HEK293T (cell line): ENCODE measurements at regions not wholly inside any gene's neighbourhood (a gene's known extent, or its start where the extent isn't known, plus 50 kb on each side); places are given as distances from the start of the nearest gene placed in this dataset.

ENCODE experiments used
- CTCF ChIA-PET: fragments of 350-600 bp; formaldehyde crosslinking; extraction: SDS; loops from one replicate; lab custom pipeline; 2021; ENCODE audit warnings: antibody characterized with exemption, inconsistent platforms; lab: Yijun Ruan, JAX
- POLR2A ChIA-PET: fragments of 350-600 bp; formaldehyde crosslinking; extraction: SDS; loops from one replicate; lab custom pipeline; 2020; ENCODE audit warnings: antibody characterized with exemption, inconsistent platforms; lab: Yijun Ruan, JAX
- DNase-seq: peaks from one replicate; pipeline ENCODE4 v3.0.0; 2012; ENCODE audit warnings: mixed read lengths; ENCODE audit errors: extremely low spot score
- ARNT ChIP-seq: fragments of 450-650 bp; IDR thresholded peaks from 2 replicates; pipeline ENCODE4 v1.6.1; 2017; ENCODE audit warnings: mild to moderate bottlenecking
- BHLHE40 ChIP-seq: fragments of 450-650 bp; IDR thresholded peaks from 2 replicates; pipeline ENCODE4 v1.6.1; 2016; ENCODE audit warnings: mild to moderate bottlenecking, moderate library complexity, borderline replicate concordance
- CTBP1 ChIP-seq: fragments of 450-650 bp; IDR thresholded peaks from 2 replicates; pipeline ENCODE4 v1.6.1; 2016; ENCODE audit warnings: borderline replicate concordance
- ELF4 ChIP-seq: fragments of 450-650 bp; IDR thresholded peaks from 2 replicates; pipeline ENCODE4 v1.6.1; 2017; ENCODE audit warnings: antibody characterized with exemption
- FOXA1 ChIP-seq: fragments of 450-650 bp; IDR thresholded peaks from 2 replicates; pipeline ENCODE4 v1.6.1; 2016; ENCODE audit warnings: mild to moderate bottlenecking
- FOXK2 ChIP-seq: fragments of 450-650 bp; IDR thresholded peaks from 2 replicates; pipeline ENCODE4 v1.6.1; 2016; ENCODE audit warnings: mild to moderate bottlenecking
- FOXM1 ChIP-seq: fragments of 450-650 bp; IDR thresholded peaks from 2 replicates; pipeline ENCODE4 v1.6.1; 2017; ENCODE audit warnings: mild to moderate bottlenecking, borderline replicate concordance
- HDGF ChIP-seq: fragments of 450-650 bp; IDR thresholded peaks from 2 replicates; pipeline ENCODE4 v1.6.1; 2017; ENCODE audit warnings: antibody characterized with exemption, borderline replicate concordance
- L3MBTL2 ChIP-seq: fragments of 450-650 bp; conservative IDR thresholded peaks from 2 replicates; pipeline ENCODE4 v1.6.1; 2016; ENCODE audit warnings: mild to moderate bottlenecking
- LEF1 ChIP-seq: fragments of 450-650 bp; IDR thresholded peaks from 2 replicates; pipeline ENCODE4 v1.6.1; 2017; ENCODE audit warnings: mild to moderate bottlenecking, borderline replicate concordance
- NFRKB ChIP-seq: fragments of 450-650 bp; IDR thresholded peaks from 2 replicates; pipeline ENCODE4 v1.6.1; 2016; ENCODE audit warnings: mild to moderate bottlenecking, moderate library complexity
- PKNOX1 ChIP-seq: fragments of 450-650 bp; IDR thresholded peaks from 2 replicates; pipeline ENCODE4 v1.6.1; 2016
- SP1 ChIP-seq: fragments of 450-650 bp; IDR thresholded peaks from 2 replicates; pipeline ENCODE4 v1.6.1; 2017
- SUZ12 ChIP-seq: fragments of 450-650 bp; IDR thresholded peaks from 2 replicates; pipeline ENCODE4 v1.6.1; 2016; ENCODE audit warnings: mild to moderate bottlenecking
- TARDBP ChIP-seq: fragments of 450-650 bp; IDR thresholded peaks from 2 replicates; pipeline ENCODE4 v1.6.1; 2016
- ZNF384 ChIP-seq: fragments of 450-650 bp; IDR thresholded peaks from 2 replicates; pipeline ENCODE4 v1.6.1; 2016

DNA sequence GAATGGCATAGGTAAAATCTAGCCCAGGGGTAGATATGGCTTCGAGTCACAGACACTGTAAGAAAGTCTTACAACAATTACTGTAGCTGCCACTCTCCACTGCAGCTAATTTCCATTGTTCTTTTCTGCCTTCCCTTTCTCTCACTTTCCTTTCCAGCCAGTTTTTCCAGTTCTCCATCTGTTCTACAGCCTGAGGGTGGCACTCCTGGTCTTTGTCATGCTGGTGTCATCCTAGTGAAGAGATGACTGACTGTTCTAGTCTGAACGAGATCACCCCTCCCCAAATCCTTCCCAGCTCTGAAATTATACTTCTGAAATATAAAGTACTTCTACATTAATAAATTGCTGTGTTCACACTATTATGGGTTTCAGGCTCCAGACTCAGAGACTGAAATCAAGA lies 74.2 kb upstream of the CSRP2 start:
- CTCF ChIA-PET: no interaction called here
- DNase-seq: no peak
- no peak for TF ChIP-seq ELF4
- TF ChIP-seq SUZ12: no peak
- POLR2A ChIA-PET: no interaction called here

DNA sequence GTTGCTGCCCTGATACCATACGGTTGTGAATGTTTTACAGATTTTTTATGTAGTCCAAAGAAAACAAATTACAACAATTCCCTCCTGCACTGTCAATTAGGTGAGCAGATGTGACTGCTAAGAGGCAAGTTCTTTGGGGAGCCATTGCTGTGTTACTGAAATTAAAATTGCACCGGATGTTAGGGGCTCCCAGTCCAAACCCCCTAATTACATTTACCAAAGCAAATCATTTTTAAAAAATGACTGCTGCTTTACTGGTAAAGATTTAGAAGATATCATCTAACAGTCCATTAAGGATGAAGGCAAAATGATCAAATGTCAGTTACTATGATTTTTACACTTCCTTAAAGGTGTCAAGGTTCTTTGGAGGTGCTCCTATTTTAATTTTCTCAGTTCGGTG lies 70.1 kb upstream of the CSRP2 start:
- CTCF ChIA-PET: no interaction called here
- no peak for DNase-seq
- POLR2A ChIA-PET: no interaction called here
- TF ChIP-seq FOXK2 (no peak), BHLHE40 (no peak), HDGF (no peak), FOXM1 (no peak), ZNF384 (no peak), SP1 (no peak), FOXA1 (no peak), NFRKB (no peak), TARDBP (no peak), L3MBTL2 (no peak), PKNOX1 (no peak), LEF1 (no peak), ARNT (no peak), SUZ12 (no peak), CTBP1 (no peak), ELF4 (no peak)

- POLR2A ChIA-PET: no interaction called here
- CTCF ChIA-PET: no interaction called here
- no peak for TF ChIP-seq SP1
- TF ChIP-seq FOXA1: no peak
- no peak for TF ChIP-seq BHLHE40
- no peak for TF ChIP-seq ARNT
- TF ChIP-seq TARDBP: no peak
- TF ChIP-seq LEF1: no peak
- TF ChIP-seq FOXK2: no peak
- no peak for TF ChIP-seq L3MBTL2
- TF ChIP-seq NFRKB: no peak
- DNase-seq: no peak
Observed at GRCh38 chr12:76947304-76947703, 68.5 kb upstream of the CSRP2 start.

DNA sequence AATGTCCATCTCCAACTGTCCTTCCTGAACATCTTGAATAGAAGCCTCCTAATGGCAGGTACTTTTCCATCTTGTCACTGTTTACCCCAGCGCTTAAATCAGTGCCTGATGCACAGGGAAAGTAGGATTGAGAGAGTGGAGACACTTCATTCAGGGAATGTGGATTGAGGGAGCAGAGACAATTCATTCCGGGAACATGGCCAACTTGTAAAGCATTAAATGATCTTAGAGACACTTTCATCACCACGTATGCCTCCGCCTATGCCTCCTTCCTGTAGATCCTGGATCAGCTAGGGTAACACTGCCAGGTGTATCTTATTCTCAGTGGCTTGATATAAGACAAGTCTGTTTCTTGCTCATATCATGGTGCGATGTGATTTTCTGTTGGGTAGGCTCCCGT lies 67.6 kb upstream of the CSRP2 start:
- no peak for DNase-seq
- POLR2A ChIA-PET: no interaction called here
- TF ChIP-seq ZNF384 (no peak), ARNT (no peak), LEF1 (no peak), FOXM1 (no peak), FOXA1 (no peak), HDGF (no peak)
- CTCF ChIA-PET: no interaction called here

GRCh38 chr12:76945867-76946266 lies 67.0 kb upstream of the CSRP2 start:
- no peak for DNase-seq
- POLR2A ChIA-PET: no interaction called here
- CTCF ChIA-PET: no interaction called here
- no peak for TF ChIP-seq PKNOX1
- no peak for TF ChIP-seq FOXK2
- no peak for TF ChIP-seq ARNT

- TF ChIP-seq ZNF384: no peak
- no peak for TF ChIP-seq SP1
- no peak for TF ChIP-seq PKNOX1
- no peak for TF ChIP-seq L3MBTL2
- TF ChIP-seq SUZ12: no peak
- no peak for TF ChIP-seq ARNT
- TF ChIP-seq FOXK2: no peak
- TF ChIP-seq BHLHE40: no peak
- TF ChIP-seq CTBP1: no peak
- DNase-seq: no peak
- CTCF ChIA-PET: interaction anchor here (0.7 kb wide), 1 partner anchor 1370 kb away, joined by 5 read pairs; no protein-coding TSS in a partner anchor
- POLR2A ChIA-PET: no interaction called here
Observed at GRCh38 chr12:76944892-76945291, 66.1 kb upstream of the CSRP2 start.

DNA sequence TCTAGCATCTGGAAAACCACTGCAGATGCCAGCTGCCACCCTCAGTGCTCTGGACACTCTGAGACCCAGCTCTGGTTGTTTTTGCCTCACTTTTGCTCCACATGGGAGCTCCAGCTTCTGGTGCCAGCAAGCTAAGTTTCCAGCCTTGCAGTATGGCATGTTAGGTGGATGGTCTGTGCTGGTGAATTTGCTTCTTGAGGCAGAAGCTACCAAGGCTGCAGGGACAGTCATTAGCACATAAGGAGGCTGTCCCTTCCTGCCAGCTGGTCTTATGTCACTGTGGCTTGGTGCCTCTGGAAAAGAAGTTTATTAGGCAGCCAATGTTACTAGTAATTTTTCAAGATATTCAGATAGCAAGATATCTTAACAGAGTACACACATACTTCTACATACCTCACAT lies 64.2 kb upstream of the CSRP2 start:
- TF ChIP-seq SP1 (no peak), SUZ12 (no peak), FOXM1 (no peak), ARNT (no peak), ELF4 (no peak), FOXA1 (no peak), HDGF (no peak), BHLHE40 (no peak), PKNOX1 (no peak), FOXK2 (no peak), L3MBTL2 (no peak)
- CTCF ChIA-PET: no interaction called here
- POLR2A ChIA-PET: no interaction called here
- DNase-seq: no peak
